IPS-20b (cell line): ENCODE measurements at regions not wholly inside any gene's neighbourhood (a gene's known extent, or its start where the extent isn't known, plus 50 kb on each side); places are given as distances from the start of the nearest gene placed in this dataset.
"Not testable (repeated sequence)": the region's sequence is repeated elsewhere in the genome, so short reads cannot be mapped to it uniquely, and the experiment has no call there.

Experiments used
- H3K27ac ChIP-seq: one replicate; pipeline ENCODE4 v1.5.1; 2013; ENCODE audit warnings: low read length
- H3K27me3 ChIP-seq: 2 replicates; pipeline ENCODE4 v1.6.1; 2013; ENCODE audit warnings: mild to moderate bottlenecking, low read length, inconsistent platforms; ENCODE audit not compliant: insufficient read depth
- H3K36me3 ChIP-seq: 2 replicates; pipeline ENCODE4 v1.6.1; 2013; ENCODE audit warnings: low read depth, mild to moderate bottlenecking, inconsistent platforms, low read length, moderate library complexity; ENCODE audit not compliant: insufficient read depth
- H3K4me1 ChIP-seq: 2 replicates; pipeline ENCODE4 v1.6.1; 2013; ENCODE audit warnings: mild to moderate bottlenecking, control low read depth, inconsistent platforms, low read length, moderate library complexity; ENCODE audit not compliant: insufficient read depth
- H3K4me3 ChIP-seq: 2 replicates; pipeline ENCODE4 v1.5.1; 2013; ENCODE audit warnings: mild to moderate bottlenecking, low read length, inconsistent platforms
- H3K9ac ChIP-seq: 2 replicates; pipeline ENCODE4 v1.6.1; 2013; ENCODE audit warnings: low read depth, mild to moderate bottlenecking, inconsistent platforms, low read length, moderate library complexity
- H3K9me3 ChIP-seq: 2 replicates; pipeline ENCODE4 v1.6.1; 2013; ENCODE audit warnings: mild to moderate bottlenecking, low read depth, low read length, inconsistent platforms; ENCODE audit not compliant: insufficient read depth

DNA sequence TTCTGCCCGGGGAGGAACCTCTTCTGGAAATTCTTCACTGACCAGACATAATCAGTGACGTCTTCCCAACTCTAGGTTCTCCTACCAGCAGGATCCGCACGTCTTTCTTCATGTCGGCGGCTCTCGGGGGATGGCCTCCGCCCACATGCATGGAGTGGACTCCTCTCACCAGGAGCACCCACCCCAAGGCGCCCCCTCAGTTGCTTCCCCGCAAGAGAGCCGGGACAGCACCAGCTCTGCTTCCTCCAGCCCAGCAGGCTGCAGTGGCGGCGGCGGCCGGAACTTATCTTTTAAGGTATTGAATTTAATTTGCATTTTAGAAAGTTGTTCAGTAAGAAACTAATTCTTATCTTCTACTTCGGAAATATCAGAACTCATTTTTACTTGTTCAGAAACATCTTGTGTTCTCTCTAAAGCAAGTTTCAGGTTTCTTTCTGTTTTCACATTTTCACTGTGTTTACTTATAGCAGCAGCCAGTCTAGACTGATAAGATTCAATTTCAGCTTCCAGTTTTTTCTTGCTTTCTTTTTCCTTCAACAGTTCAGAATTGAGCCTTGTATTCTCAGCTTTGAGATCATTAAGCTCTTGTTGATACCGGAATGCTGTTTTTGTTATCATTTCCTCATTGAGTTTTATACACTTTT, 343.5 kb downstream of the TUBA3C start:
- not testable (repeated sequence) for H3K27ac ChIP-seq, H3K4me3 ChIP-seq, H3K9ac ChIP-seq, H3K36me3 ChIP-seq, H3K27me3 ChIP-seq, H3K4me1 ChIP-seq, H3K9me3 ChIP-seq

DNA sequence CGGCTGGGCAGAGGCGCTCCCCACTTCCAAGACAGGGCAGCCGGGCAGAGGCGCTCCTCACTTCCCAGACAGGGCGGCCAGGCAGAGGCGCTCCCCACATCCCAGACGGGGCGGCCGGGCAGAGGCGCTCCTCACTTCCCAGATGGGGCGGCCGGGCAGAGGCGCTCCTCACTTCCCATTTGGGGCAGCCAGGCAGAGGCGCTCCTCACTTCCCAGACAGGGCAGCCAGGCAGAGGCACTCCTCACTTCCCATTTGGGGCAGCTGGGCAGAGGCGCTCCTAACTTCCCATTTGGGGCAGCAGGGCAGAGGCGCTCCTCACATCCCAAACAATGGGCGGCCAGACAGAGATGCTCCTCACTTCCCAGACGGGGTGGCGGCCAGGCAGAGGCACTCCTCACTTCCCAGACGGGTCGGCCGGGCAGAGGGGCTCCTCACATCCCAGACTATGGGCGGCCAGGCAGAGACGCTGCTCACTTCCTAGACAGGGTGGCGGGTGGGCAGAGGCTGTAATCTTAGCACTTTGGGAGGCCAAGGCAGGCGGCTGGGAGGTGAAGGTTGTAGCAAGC, 344.4 kb downstream of the TUBA3C start:
- not testable (repeated sequence) for H3K4me1 ChIP-seq, H3K9me3 ChIP-seq

DNA sequence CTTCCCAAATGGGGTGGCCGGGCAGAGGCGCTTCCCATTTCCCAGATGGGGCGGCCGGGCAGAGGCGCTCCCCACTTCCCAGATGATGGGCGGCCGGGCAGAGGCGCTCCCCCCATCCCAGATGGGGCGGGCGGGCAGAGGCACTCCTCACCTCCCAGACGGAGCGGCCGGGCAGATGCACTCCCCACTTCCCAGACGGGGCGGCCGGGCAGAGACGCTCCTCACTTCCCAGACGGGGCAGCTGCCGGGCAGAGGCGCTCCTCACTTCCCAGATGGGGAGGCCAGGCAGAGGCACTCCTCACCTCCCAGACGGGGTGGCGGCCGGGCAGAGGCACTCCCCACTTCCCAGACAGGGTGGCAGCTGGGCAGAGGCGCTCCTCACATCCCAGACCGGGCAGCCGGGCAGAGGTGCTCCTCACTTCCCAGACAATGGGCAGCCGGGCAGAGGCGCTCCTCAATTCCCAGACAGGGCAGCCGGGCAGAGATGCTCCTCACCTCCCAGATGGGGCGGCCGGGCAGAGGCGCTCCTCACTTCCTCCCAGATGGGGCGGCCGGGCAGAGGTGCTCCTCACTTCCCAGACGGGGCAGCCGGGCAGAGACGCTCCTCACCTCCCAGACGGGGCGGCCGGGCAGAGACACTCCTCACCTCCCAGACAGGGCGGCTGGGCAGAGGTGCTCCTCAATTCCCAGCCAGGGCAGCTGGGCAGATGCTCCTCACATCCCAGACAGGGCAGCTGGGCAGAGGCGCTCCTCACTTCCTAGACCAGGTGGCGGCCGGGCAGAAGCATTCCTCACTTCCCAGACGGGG, 345.0 kb downstream of the TUBA3C start:
- H3K4me3 ChIP-seq, H3K9ac ChIP-seq, H3K27ac ChIP-seq, H3K36me3 ChIP-seq, H3K4me1 ChIP-seq, H3K9me3 ChIP-seq, H3K27me3 ChIP-seq: not testable (repeated sequence)

More for the DNA sequence above, 344.4 kb downstream of the TUBA3C start:
- H3K27me3 ChIP-seq, H3K4me3 ChIP-seq, H3K27ac ChIP-seq, H3K36me3 ChIP-seq, H3K9ac ChIP-seq: not testable (repeated sequence)

DNA sequence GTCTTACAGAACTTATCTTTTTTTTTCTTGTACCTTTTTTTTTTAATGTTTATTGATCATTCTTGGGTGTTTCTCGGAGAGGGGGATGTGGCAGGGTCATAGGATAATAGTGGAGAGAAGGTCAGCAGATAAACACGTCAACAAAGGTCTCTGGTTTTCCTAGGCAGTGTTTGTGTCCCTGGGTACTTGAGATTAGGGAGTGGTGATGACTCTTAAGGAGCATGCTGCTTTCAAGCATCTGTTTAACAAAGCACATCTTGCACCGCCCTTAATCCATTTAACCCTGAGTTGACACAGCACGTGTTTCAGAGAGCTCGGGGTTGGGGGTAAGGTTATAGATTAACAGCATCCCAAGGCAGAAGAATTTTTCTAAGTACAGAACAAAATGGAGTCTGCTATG, 345.9 kb downstream of the TUBA3C start:
- not testable (repeated sequence) for H3K36me3 ChIP-seq, H3K9ac ChIP-seq, H3K4me3 ChIP-seq, H3K27me3 ChIP-seq, H3K4me1 ChIP-seq, H3K9me3 ChIP-seq, H3K27ac ChIP-seq

DNA sequence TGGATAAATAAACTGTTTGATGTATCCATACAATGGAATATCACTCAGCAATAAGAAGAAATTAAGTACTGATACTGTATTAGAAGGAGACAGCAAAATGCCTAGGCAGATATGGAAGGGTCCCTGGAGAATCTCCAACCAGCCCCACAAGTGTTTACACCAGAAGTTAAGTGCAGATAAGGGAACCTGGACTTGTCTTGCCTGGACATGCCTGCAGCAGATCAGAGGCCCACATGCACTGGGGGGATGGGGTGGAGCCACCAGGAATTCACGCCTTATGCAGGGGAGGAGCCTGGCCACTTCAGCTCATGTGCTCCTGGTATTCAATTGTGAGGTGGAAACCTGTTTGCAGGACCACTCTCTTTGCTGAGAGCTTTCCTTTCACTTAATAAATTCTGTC, 356.9 kb downstream of the TUBA3C start:
- not testable (repeated sequence) for H3K4me1 ChIP-seq, H3K36me3 ChIP-seq

DNA sequence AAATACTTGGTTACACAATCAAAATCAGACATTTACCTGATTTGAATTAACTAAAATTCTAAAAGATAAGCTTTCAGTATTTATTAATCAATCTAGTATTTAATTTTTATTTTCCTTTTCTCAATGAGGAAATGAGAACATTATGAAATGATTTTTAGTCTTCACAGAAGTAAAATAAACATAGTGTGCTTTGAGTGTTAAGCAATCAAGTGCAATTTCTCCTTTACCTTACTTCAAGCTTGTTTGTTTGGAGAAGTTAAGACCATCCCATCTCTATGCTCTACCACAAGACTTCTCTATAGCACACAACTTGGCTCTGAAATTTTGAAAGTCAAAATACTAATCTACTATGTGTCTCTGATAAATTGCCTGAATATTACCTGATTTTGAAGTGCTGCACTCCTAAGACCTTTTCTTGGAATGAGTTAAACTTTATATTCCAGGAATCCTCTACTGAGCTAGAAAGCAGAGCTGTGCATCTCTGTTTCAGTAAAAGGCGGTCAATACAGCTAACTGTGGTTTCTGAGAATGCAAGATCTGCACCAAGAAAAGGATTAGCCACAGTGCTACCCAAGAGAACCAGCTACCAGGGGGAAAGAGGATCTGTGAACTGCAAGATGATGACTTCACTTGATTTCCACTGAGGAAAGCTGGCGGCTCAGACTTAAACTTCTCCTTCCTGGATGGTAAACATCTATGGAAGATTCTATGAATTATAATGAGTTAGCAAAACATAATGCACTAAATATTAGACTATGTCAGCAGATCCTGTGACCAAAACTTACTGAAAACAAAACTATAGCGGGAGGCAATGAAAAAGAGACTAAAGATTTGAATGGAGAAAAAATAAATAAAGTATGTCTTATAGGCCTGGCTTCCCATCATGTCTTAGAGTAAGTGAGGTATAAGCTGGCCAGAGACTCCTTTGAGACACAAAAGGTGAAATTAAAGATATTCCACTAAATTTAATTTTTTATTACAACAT, 358.7 kb downstream of the TUBA3C start:
- H3K9ac ChIP-seq, H3K4me1 ChIP-seq, H3K4me3 ChIP-seq, H3K36me3 ChIP-seq, H3K27me3 ChIP-seq, H3K27ac ChIP-seq: not testable (repeated sequence)
- H3K9me3 ChIP-seq: peaks cover 20% of the 10 kb centered on the region

More for the DNA sequence above, 356.9 kb downstream of the TUBA3C start:
- not testable (repeated sequence) for H3K27me3 ChIP-seq, H3K27ac ChIP-seq, H3K9ac ChIP-seq, H3K4me3 ChIP-seq
- peaks cover 19% of the 10 kb centered on the region for H3K9me3 ChIP-seq

DNA sequence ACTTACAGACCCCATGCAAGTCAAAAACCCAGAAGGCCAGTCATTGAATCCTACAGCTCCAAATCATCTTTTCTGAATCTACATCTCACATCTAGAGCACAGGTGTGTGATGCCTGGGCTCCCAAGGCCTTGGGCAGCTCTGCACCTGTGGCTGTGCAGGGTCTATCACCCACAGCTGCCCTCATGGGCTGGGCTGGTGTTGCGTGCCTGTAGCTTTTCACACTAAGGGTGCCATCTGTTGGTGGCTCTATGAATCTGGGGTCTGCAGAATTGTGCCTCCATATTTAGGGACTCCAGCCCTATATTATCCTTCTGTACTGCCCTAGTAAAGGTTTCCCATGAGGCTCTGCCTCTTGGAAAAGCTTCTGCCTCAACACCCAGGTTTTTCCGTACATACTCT, 407.6 kb downstream of the TUBA3C start:
- not testable (repeated sequence) for H3K36me3 ChIP-seq, H3K4me1 ChIP-seq, H3K4me3 ChIP-seq, H3K9ac ChIP-seq, H3K27me3 ChIP-seq, H3K27ac ChIP-seq
- H3K9me3 ChIP-seq: peaks cover 43% of the 10 kb centered on the region

DNA sequence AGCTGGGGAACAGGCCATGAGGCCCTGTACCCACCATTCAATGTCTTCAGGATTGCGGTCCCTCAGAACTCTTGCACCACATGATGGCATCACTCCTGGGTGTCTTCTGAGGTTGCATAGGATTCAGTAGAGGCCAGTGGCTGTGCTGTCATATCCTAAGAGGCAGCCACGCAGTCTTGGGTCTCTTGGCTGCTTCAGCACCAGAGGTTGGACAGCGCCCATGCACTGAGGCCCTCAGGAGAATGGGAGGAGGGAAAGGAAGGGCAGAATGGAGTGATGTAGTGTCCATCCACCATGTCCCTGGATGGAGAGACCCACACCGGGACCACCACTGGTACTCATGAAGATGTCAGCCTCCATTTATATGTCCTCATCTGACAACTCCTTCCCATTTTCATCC, 439.9 kb downstream of the TUBA3C start:
- not testable (repeated sequence) for H3K36me3 ChIP-seq, H3K27ac ChIP-seq, H3K4me3 ChIP-seq, H3K4me1 ChIP-seq, H3K9ac ChIP-seq, H3K27me3 ChIP-seq
- H3K9me3 ChIP-seq: peaks cover 61% of the 10 kb centered on the region

DNA sequence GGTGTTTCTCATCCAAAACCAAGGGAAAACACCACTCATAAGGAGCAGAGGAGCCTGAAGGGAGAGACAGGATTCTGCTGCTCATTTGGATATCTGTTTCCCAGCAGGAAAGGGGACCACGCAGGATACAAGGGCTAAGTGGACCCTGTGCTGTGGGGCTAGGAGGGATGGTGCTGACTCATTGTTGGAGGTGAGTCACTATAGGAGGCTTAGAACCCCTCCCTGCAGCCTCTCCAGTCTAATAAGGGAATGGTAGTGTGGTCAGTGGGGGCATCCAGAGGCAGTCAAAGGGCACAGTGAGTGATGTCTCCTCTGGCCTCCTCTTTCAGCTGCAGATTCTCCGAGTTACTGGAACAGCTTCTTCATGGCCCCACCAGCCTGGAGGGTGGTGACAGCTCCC, 442.3 kb downstream of the TUBA3C start:
- H3K9ac ChIP-seq: no peak overlapping the region
- H3K27ac ChIP-seq: no peak overlapping the region
- H3K27me3 ChIP-seq: no peaks in the 10 kb centered on the region
- H3K4me1 ChIP-seq: no peaks in the 10 kb centered on the region
- H3K9me3 ChIP-seq: peaks cover 49% of the 10 kb centered on the region
- H3K36me3 ChIP-seq: no peaks in the 10 kb centered on the region
- no peak overlapping the region for H3K4me3 ChIP-seq

DNA sequence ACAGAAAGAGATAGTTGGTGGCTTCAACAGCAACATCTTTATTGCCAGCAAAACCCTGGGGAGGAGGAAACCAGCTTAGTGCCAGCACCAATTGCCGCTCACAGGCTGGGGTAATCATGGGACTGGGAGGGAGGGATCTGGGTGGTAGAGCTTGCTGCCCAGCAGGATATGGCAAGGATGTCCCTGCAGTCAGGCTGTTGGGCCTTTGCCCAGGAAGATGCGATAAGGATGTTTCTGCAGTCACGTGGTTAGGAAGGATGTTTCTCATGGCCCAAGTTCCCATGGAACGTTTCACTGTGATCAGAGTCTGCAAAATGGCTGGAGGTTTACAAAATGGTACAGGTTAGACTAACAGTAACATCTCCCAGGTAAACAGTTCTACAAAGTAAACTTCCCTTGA, 443.5 kb downstream of the TUBA3C start:
- peaks cover 46% of the 10 kb centered on the region for H3K9me3 ChIP-seq
- H3K4me1 ChIP-seq, H3K27ac ChIP-seq, H3K9ac ChIP-seq, H3K36me3 ChIP-seq, H3K4me3 ChIP-seq, H3K27me3 ChIP-seq: not testable (repeated sequence)

DNA sequence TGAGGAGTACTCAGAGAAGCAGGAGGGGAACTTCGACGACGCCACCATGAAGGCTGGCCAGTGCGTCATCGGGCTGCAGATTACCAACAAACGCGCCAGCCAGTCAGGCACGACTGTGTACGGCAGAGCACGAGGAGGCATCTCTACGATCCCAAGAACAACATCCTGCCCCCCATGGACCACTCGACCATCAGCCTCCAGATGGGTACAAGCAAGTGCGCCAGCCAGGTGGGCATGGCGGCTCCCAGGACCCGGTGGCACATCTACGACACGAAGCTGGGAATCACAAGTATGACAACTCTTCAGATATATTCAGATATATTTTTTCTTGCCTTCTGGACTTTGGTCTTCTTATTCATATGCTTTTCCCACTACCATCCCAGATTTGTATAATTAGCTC, 454.5 kb downstream of the TUBA3C start:
- H3K9ac ChIP-seq, H3K4me3 ChIP-seq, H3K36me3 ChIP-seq, H3K27me3 ChIP-seq, H3K27ac ChIP-seq, H3K4me1 ChIP-seq: not testable (repeated sequence)
- H3K9me3 ChIP-seq: peaks cover 48% of the 10 kb centered on the region
